Hindlimb muscle (tissue), 1 donor: ENCODE measurements at regions not wholly inside any gene's neighbourhood (a gene's known extent, or its start where the extent isn't known, plus 50 kb on each side); places are given as distances from the start of the nearest gene placed in this dataset.

ENCODE experiments used
- DNase-seq: peaks from one replicate; pipeline ENCODE4 v3.0.0-alpha.2; 2013

DNA sequence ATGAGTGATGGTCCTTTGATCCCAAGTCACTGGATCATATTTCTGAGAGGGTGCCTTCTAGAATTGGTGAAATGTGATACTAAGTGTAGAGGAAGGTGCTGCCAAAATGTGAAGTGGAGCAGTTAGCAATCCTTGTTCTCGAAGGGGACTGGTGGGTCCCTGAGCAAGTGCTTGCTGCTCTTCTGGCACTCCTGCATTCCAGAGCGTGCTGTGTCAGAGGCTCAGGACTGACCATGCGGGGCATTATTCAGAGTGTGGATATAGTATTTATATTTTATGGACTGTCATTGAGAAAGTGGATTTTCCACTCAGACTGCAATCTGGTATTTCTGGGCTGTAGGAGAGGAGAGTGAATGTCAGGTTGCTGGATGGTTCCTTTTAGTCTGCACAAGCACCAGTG is 152.6 kb upstream of the KL start:
- no peak for DNase-seq

DNA sequence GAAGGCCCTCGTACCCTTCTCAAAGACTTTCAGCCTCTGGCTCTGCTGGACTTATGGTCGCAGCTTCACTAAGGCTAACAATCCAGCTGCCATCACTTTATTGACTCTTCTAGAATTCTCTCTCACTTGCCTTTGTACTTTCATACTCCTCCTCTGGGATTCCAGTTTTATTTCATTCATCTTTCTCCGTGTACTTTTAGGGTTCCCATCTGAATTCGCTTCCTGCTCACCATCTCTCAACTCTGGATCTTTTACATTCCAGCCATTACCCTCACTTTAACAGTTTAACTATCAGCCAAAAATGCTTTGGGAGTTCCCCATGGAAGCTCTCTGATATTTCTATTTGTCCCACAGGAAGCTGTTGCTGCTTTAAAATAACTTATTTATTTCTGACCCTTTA is 149.3 kb upstream of the KL start:
- peak; percentile 13 for DNase-seq

DNA sequence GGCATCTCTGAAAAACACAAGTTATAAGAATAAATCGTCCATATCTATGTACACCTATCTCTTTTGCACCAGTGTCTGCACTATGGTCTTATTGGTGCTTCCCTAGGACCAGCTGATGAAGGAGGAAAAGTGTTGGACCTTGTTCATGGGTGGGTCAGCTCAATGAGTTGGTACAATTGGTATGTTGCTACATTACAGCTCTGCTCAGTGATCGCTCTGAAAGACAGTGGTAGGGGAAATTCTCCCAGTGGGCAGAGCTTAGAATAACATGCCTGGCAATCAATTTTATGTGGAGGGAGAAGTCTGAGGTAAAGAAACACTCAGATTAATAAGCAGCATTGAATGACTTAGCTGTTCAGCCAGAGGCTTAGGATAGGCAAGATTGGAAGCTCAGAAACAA is 138.7 kb upstream of the KL start:
- no peak for DNase-seq

DNA sequence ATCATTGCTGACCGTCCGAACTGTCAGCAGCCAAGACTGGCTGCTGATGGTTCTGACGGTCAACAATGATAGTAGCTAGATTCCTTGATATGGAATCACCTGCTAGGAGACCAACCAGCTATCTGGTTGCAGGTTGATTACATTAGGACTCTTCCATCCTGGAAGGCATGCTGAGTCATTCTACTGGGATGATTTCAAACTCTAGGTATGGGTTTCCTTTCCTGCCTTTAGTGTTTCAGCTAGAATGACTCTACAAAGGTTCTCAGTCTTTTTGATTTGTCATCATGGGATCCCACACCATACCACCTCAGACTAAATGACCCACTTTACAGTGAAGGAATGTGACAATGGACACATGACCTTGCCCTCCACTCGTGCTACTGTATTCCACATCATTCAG is 138.1 kb upstream of the KL start:
- DNase-seq, result no peak

DNA sequence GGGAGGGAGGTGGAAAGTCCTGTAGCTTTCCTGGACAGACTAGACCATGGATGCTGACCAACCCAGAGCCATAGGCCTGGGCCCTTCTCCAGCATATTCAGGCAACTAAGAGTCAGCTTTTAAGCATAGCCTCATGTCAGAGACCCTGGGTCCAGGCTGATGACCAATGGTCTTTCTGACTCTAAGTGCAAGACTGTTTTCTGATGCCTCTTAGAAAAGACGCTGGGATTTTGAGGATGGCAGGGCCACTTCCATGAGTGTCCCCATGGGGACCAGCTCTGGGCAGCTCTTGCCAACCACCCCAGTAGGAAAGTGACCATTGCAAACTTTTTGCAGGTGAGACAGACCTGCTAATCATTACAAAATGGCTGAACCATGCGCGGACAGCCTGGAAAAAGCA is 135.6 kb upstream of the KL start:
- DNase-seq, result no peak

DNA sequence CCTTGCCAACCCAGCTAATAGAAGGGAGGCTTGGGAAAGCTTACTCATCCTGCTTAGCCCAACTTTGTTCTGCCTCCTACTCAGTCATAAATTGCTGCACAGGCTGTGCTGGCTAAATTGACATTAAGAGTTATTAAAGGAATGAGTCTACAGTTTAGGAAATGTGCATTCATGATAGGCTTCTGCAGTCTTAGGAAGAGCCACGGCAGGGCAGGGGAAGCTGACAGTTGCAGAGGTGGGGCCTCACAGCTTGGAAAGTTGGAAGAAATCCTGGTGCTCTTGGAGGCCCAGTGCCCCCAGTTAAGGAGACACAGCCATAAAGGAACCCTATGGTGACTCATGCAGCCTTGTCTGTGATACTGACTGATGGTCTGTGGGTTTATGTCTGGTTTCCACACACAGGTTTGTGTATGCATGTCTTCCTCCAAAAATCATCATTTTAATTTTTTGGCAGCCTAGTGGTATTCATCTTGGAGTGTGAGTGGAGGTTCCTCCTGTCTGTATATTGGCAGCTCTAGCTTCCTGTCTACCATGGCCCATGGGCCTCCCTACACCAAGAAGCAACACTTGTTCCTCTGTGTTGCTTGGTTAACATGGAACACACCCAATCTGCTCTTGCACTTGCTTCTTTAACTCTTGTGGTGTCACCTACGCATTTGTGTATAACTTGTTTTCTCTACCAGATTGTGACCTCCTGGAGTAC is 135.0 kb upstream of the KL start:
- peak; percentile 69 for DNase-seq

DNA sequence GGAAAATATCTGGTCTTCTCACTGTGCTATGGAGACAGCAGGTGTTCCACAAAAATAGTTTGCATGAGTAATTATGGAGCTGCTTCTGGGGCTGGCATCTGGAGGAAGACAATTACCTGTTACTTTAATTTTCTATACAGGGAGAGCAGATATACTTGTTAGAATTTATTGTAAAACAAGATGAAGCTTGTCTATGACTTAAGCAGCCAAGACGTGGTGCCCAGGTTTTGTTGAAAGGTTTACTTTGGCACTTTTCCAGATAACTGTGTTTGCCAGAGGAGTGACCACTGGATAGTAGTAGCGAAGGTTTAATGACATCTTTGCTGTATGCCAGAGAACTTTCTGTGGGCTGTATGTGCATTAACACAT is 134.5 kb upstream of the KL start:
- DNase-seq, result no peak

DNA sequence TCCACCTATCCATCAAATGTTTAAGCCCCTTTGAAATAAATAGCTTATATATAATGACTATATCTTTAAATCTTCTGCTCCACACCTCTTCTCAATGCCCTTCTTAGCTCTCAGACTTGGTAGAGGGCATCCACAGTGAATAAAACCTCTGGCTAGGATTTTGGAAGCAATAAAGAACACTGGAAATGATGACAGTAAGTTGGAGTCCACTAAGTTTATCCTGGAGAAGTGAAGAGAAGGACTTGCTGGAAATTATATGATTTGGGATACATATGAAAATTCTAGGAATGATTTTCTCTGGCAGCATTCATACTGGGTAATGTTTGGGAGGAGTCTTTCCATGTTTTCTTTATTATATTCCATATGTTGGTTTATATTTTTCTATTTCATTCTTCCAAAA is 133.5 kb upstream of the KL start:
- DNase-seq, result no peak

DNA sequence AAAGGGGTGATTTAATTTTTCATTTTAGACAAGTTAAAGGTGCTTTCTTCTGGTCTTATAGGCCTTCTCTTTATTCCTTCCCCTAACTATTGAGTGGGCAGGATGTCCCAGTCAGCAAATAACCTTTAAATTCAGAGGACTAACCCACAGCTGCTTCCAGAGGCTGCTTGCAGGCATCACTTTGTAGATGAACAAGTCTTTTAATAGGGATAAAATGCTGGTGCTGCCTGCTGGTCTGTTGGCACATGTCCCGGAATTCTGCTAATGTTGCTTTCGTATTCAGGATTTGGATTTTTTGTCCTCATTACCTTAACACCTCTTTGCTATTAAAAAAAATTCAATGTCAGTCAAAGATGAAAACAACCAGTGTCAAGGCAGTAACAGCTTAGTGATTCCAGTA is 132.7 kb upstream of the KL start:
- no peak for DNase-seq

DNA sequence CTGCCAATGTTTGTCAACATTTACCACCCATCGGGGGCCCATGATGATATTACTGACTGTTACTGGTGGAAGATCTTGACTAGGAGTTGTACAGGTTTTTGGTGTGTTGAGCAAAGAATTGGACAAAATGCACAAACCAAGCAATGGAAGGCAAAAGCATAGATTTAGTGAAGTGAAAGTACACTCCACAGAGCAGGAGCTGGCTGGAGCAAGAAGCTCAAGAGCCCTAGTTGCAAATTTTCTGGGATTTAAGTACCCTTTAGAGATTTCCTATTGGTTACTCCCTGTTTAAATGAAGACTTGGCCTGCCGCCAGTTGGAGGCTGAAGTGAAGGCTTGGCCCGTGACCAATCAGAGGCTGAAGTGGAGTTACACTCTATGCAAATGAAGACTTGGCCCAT is 128.6 kb upstream of the KL start:
- DNase-seq, result no peak

DNA sequence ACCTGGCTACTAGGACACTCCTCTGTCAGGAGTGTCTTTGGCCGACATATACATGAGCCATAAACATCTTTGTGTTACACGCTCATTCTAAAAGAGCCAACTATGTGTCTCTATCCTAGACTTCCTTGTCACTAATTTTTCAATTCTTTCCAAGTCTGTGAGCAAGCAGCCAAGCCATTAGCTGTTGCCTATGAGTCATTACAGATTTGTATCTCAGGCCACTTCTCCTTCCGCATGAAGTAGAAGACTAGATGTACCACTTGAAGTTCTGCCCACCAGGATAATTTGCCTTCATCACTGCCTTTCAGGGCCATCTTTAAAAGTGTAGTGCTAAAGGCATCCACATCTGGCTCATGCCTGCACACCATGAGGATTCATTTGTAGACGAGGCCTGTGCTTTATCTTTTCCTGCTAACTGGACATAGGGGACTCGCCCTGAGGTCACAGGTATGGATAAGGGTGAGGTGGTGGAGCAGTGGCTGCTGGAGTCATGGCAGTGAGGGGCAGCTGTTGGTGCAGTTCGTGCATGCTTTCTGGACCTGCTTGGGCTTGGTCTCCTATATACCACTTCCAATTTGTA is 126.1 kb upstream of the KL start:
- DNase-seq, result no peak

DNA sequence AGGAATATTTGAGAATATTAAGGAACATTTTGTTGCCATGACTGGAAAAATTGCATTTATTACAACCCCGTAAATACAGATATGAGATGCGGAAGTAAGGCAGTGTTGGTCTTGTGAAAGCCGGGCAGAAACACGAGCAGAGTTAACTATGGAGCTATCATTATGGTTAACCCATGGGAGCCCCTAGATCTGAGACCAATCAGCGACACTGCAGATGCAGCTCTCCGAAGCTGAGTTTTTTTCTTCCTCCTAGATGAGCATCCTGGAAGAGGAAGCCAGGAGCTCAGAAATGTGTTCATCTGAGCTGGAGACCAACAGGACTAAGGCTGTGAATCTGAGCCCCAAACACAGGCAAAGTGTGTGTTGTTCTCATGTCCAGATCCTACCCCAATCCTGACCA is 123.0 kb upstream of the KL start:
- no peak for DNase-seq

DNA sequence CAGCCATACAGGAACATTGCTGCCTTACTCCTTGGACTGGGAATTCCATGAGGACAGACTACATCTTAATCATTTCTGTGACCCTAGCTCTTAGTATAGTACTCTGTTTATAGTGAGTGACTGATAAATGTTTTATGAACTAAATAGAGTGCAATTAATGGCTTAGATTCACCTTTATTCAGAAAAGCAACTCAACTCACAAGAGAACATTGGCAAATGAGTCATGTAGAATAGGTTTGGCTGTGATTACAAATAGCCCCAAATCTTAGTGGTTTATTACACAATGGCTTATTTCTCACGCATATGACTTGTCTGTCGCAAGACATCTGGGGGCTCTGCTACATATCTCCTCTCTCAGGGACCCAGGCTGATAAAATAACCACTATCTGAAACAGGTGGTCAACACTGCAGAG is 121.6 kb upstream of the KL start:
- DNase-seq, result no peak

DNA sequence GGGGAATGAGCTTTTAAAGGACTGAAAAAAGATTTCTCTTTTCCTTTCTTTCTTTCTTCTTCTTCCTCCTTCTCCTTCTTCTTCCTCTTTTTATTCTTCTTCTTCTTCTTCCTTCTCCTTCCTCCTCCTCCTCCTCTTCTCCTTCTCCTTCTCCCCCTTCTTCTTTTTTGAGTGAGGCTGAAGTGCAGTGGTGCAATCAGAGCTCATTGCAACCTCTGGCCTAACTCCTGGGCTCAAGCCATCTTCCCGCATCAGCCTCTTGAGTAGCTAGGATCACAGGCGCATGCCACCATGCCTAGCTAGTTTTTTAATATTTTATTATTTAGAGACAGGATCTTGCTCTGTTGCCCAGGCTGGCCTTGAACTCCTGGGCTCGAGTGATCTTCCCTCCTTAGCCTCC is 120.9 kb upstream of the KL start:
- no peak for DNase-seq

DNA sequence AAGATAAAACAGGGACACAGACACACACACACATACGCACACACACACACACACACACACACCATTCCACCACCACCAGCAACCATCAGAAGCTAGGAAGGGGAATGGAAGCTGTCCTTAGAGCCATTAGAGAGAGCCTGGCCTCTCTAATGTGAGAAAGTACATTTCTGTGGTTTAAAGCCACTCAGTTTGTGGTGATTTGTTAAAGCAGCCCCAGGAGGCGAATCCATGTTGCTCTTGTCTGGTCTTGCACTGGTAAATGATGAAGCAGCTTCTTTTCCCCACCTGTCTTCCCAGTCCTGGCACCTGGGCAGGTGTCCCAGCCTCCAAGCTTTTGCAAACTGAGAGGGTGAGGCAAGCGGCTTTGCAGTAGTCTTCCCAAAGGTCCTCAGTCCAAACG is 118.9 kb upstream of the KL start:
- DNase-seq, result no peak

DNA sequence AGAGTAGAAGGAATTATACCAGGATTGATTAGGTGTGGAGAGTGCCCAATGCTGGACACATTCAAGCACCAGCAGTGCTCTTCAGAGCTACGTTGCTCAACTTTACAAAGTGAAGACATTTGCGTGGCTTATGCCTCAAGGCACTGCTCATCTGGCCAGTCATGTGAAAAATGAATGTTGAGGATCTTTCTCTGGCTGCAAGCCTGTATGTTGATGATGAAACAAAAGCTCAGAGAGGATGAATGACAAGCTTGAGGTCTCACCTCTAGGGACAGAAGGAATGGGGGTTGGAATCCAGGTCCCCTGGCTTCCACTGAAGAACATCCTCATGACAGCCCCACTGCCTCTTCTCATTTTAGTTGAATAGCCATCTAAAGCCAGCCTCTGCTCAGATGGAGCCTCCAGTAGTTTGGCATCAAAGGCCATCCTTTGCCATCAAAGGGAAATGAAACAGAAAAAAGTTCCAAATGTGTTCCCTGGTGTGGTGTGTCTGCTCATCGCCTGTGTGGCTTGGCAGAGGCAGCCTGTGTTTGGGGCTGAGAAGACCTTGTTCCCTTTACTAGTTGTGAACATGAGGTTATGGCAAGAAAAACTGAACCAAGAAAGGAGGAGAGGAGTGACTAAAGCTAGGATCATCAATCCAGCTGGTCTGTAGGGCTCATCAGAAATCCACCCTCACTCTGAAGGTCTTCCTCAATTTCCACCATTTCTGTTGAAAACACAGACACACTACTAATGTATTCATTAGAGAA is 114.0 kb upstream of the KL start:
- DNase-seq, result no peak

DNA sequence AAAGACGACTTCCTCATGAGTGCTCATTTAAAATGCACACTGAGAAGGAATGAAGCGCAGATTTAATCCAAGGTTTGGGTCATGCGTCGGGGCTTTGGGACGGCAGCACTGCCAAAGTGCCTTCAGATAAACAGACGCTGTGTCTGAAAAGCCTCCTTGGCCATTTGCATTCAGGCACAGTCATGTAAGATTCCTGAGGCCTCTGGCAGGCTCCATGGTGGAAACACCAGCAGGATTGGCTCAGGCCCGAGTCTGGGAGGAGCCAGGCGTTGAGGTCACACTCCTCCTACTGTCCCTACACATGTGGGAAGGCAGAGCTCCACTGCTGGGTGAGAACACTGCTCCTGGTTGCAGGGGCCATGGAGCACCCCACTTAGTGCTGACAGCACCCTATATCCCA is 113.3 kb upstream of the KL start:
- DNase-seq, result peak; percentile 85

DNA sequence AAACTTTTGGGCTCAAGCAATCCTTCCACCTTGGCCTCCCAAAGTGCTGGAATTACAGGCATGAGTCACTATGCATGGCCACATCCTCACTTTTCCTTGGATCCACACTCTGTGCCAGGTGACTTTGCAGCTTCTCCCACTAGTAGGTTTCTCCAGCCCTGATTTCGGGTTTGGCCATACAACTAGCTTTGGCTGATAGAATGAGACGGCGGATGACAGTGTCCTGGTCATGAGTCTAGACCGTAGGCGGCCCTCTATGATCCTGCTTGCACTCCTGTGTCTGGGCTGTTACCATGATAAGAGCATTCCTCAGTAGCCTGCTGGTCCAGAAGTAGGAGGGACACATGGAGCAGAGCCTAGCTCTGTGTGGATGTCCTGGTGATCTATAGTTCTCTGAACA is 112.5 kb upstream of the KL start:
- DNase-seq, result no peak

DNA sequence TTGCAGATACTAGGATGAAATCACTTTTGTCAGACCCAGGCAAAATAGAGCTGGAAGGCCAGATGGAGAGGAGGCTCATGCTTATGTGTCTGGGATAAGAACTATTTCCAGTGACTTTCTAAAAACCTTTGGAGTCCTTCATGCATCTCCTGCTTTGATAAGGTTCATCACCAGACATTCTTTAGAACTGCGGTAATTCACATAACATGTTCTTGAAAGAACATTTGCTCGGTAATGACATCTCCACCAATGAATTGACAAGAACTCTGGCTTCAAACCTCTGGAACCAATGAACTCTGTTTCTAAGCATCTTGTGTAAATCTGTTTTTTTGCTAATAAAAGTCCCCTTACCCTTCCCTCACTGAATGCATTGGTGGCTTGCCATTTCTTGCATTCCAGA is 112.0 kb upstream of the KL start:
- no peak for DNase-seq

DNA sequence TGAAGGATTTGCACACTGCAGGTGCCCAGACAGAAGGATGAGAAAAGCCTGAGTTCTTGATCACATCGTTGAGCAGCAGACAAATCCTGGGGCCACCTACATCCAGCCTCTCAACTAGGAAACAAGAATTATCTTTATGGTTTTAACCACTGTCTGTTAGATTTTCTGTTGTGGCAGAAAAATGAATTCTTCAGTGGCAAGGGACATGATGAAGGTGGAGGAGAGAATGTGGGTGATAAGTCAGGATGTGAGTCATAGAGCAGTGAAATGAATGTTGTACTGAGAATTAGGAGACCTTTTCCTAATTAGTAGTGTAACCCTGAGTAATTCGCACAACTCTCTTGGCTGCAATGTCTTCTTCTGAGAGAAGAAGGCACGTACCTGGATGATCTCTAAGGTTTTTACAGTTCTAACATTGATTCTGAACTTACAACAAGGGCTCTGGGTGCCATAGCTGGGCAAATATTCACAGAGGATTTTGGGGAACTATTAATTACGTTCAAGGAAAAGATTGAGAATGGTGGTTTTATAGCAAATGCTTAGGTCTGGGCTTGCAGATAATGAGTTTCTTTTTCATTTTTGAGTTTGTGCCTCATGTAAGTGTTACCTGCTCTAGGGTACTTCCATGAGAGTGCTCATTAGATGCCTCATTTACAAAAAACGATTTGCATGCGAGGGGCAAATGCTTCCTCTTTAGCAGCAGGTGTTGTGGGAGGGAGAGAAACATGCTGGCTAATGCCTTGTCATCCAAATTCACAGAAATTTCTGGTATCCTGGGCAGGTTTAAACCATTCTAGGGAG is 111.0 kb upstream of the KL start:
- no peak for DNase-seq

DNA sequence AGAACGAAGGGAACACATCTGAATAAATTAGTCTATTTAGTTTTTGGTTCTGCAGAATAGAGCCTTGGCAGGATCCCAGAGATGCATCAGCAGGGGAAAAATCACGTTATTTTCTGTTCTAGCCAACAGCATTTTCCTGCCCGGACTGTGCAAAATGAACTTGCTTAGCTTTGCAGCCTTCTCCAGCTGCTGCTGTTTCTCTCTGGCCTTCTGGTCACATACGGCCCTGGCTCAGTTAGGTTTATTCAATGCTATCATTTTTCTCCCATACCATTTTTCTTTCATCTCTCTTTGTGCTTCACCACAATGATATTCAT is 110.4 kb upstream of the KL start:
- DNase-seq, result peak; percentile 92

DNA sequence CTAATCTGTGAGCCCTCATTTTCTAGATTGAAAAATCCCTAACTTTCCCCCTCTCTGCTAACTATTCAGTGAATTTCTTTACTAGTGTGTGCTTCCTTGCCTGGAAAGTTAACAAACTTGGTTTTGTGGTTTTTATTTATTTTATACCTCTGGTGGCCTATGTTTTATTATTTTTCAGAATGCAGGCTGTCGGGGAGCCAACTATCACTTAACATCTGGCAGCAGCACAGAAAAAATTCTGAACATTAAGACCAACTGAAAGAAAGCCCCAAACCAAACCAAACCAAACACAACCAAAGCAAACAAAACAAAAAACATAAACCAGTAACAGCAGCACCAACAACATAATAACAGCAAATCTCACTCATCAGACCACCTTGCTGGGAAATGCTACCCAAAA is 109.0 kb upstream of the KL start:
- DNase-seq, result no peak

DNA sequence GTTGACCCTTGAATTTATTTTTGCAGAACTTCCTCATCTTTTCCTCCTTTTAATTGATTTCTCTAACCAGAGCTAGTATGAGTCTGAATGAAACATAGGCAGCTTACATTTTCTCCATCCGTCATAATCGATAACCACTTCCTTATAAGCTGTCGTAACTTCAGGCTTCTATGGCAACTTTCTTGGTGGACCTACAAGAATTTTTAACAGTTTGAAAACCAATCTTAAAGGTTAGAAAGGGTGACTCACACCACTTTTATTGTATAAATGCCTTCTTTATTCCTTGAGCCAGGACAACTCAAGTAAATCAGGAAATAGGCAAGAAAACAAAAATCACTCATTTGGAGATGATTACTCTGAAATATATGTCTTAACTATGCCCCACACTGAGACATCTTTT is 105.7 kb upstream of the KL start:
- no peak for DNase-seq

DNA sequence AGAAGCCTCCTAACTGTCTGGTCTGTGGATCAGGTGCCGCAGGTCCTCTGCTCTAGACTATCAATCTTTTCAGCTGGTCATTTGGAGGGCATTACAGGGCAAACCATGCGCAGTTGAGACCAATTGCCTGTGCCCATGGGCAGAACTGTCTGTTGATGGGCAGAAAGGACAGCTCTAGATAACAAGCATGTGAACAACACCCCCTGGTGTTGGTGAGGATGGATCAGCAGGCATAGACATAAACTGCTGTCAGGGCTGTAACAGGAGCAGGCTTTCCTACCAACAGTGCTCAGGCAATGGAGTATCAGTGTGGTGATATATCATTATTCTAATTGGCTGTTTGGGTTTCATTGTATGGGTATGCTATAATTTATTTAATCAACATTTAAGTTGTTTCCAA is 104.7 kb upstream of the KL start:
- no peak for DNase-seq
